Mesenteric fat pad (tissue), 1 donor: ENCODE measurements at regions not wholly inside any gene's neighbourhood (a gene's known extent, or its start where the extent isn't known, plus 50 kb on each side); places are given as distances from the start of the nearest gene placed in this dataset.
"Not testable (repeated sequence)": the region's sequence is repeated elsewhere in the genome, so short reads cannot be mapped to it uniquely, and the experiment has no call there.

Source experiments
- DNase-seq: peaks from one replicate; pipeline ENCODE4 v3.0.0-alpha.2; 2020; ENCODE audit warnings: low spot score
- donor health status: DM: yes; HTN: yes; CAD: no.

GRCh38 chr3:40751666-40752065 lies 226.9 kb downstream of the ZNF621 start:
- DNase-seq = no peak

- no peak for DNase-seq
These were observed 227.7 kb downstream of the ZNF621 start for GRCh38 chr3:40752492-40752891.

GRCh38 chr3:40753291-40753770 lies 228.6 kb downstream of the ZNF621 start:
- no peak for DNase-seq

GRCh38 chr3:40753951-40754350 lies 229.2 kb downstream of the ZNF621 start:
- no peak for DNase-seq

- DNase-seq = no peak
These were observed 230.2 kb downstream of the ZNF621 start for GRCh38 chr3:40754994-40755393.

GRCh38 chr3:40756500-40756899 lies 231.7 kb downstream of the ZNF621 start:
- no peak for DNase-seq

GRCh38 chr3:40762771-40763170 lies 238.0 kb downstream of the ZNF621 start:
- not testable (repeated sequence) for DNase-seq

- DNase-seq = no peak
These were observed 239.0 kb downstream of the ZNF621 start for GRCh38 chr3:40763807-40764206.

GRCh38 chr3:40764747-40765146 lies 240.0 kb downstream of the ZNF621 start:
- no peak for DNase-seq

GRCh38 chr3:40765884-40766283 lies 241.1 kb downstream of the ZNF621 start:
- DNase-seq = no peak

- no peak for DNase-seq
These were observed 241.6 kb downstream of the ZNF621 start for GRCh38 chr3:40766396-40766795.

- DNase-seq = no peak
These were observed 243.3 kb downstream of the ZNF621 start for GRCh38 chr3:40768046-40768445.

GRCh38 chr3:40768536-40768935 lies 243.8 kb downstream of the ZNF621 start:
- no peak for DNase-seq

GRCh38 chr3:40770061-40770460 lies 245.3 kb downstream of the ZNF621 start:
- no peak for DNase-seq

GRCh38 chr3:40771112-40771511 lies 246.4 kb downstream of the ZNF621 start:
- DNase-seq = no peak

GRCh38 chr3:40779039-40779438 lies 254.3 kb downstream of the ZNF621 start:
- DNase-seq = no peak

- DNase-seq = no peak
These were observed 255.6 kb downstream of the ZNF621 start for GRCh38 chr3:40780291-40780924.

- no peak for DNase-seq
These were observed 256.2 kb downstream of the ZNF621 start for GRCh38 chr3:40780925-40781406.

GRCh38 chr3:40782111-40782721 lies 257.5 kb downstream of the ZNF621 start:
- DNase-seq = no peak

- DNase-seq = no peak
These were observed 266.0 kb downstream of the ZNF621 start for GRCh38 chr3:40790746-40791145.

GRCh38 chr3:40793730-40794129 lies 269.0 kb downstream of the ZNF621 start:
- no peak for DNase-seq

GRCh38 chr3:40800343-40800742 lies 275.6 kb downstream of the ZNF621 start:
- DNase-seq = no peak

- no peak for DNase-seq
These were observed 276.6 kb downstream of the ZNF621 start for GRCh38 chr3:40801284-40801741.
